K562 (cell line): ENCODE measurements at regions not wholly inside any gene's neighbourhood (a gene's known extent, or its start where the extent isn't known, plus 50 kb on each side); places are given as distances from the start of the nearest gene placed in this dataset.

Experiments
- ATAC-seq: fragments of 200-7000 bp; cut with Tn5 transposase; 3 replicates; pipeline ENCODE4 v1.9.1; 2020; ENCODE audit warnings: moderate library complexity
- BruUV-seq: library from RNA; stranded (reverse); fragments of 400-500 nt; replicated peaks from 2 replicates; lab custom pipeline; 2021; lab: Mats Ljungman, UMichigan
- CTCF ChIA-PET: fragments of 300-600 bp; formaldehyde crosslinking; extraction: SDS; loops from one replicate; lab custom pipeline; 2021; ENCODE audit warnings: low intra/inter-chr PET ratio; lab: Yijun Ruan, JAX
- POLR2A ChIA-PET: fragments of 300-600, 350-650 bp; sonication (Branson Sonifier 250); formaldehyde crosslinking; extraction: SDS; loops from one replicate; lab custom pipeline; 2021; ENCODE audit warnings: antibody characterized with exemption, inconsistent platforms; lab: Yijun Ruan, JAX
- DNase-seq, 4 experiments: peaks; one replicate each; pipeline versions ENCODE4 v3.0.0 to v3.0.0-alpha.2; 2011 to 2018; ENCODE audit warnings: low spot score in 3 of 4, mixed read lengths in 3 of 4; ENCODE audit errors: extremely low read depth in 1 of 4
- FAIRE-seq: peaks from 2 replicates; lab custom pipeline; 2011; peaks lifted over from hg19 to GRCh38; lab: Jason Lieb, UNC
- H2AFZ ChIP-seq: 2 replicates; pipeline ENCODE4 v1.6.0; 2011; ENCODE audit warnings: low read depth, low read length, control low read depth, inconsistent platforms
- H3K27ac ChIP-seq: fragments of 200-600 bp; 3 replicates; pipeline ENCODE4 v1.8.0; 2011; ENCODE audit warnings: low read depth, mild to moderate bottlenecking, control low read depth, inconsistent platforms, low read length, moderate library complexity, mixed read lengths; ENCODE audit errors: extremely low read depth
- H3K27me3 ChIP-seq, 2 experiments: fragments of 300-600 bp in 1 of 2; 2 replicates in 1 of 2; 3 replicates in 1 of 2; pipeline versions ENCODE4 v1.6.0 to v1.8.0; 2011; ENCODE audit warnings: inconsistent platforms in 2 of 2, low read length in 2 of 2, mild to moderate bottlenecking in 1 of 2, mixed read lengths in 1 of 2, moderate library complexity in 1 of 2; ENCODE audit not compliant: control insufficient read depth in 2 of 2, insufficient read depth in 2 of 2
- H3K36me3 ChIP-seq: fragments of 300-600 bp; 3 replicates; pipeline ENCODE4 v1.8.0; 2011; ENCODE audit warnings: mild to moderate bottlenecking, low read length, inconsistent platforms; ENCODE audit not compliant: control insufficient read depth, insufficient read depth
- H3K4me1 ChIP-seq, 2 experiments: fragments of 200-600 bp in 1 of 2; replicated peaks in 1 of 2; 2 replicates in 1 of 2; 3 replicates in 1 of 2; pipeline versions ENCODE4 v1.5.1 to v1.8.0; 2011; ENCODE audit warnings: inconsistent platforms in 2 of 2, low read length in 2 of 2, mild to moderate bottlenecking in 1 of 2, mixed read lengths in 1 of 2, moderate library complexity in 1 of 2; ENCODE audit not compliant: control insufficient read depth in 2 of 2, insufficient read depth in 2 of 2
- H3K4me2 ChIP-seq: 2 replicates; pipeline ENCODE4 v1.6.1; 2011; ENCODE audit warnings: low read length, control low read depth, inconsistent platforms, mixed read lengths; ENCODE audit not compliant: insufficient read depth
- H3K4me3 ChIP-seq: fragments of 200-600 bp; sonication (generic), shearing (Covaris generic); 2 replicates; pipeline ENCODE4 v1.5.1; 2016; ENCODE audit warnings: control low read depth, inconsistent platforms
- H3K79me2 ChIP-seq: fragments of 200-600 bp; 3 replicates; pipeline ENCODE4 v1.8.0; 2011; ENCODE audit warnings: low read length, inconsistent platforms; ENCODE audit not compliant: control insufficient read depth, insufficient read depth
- H3K9ac ChIP-seq, 2 experiments: 2 replicates each; pipeline versions ENCODE4 v1.6.0 to v1.6.1; 2011; ENCODE audit warnings: low read depth in 2 of 2, low read length in 2 of 2, control low read depth in 1 of 2, inconsistent platforms in 1 of 2, mild to moderate bottlenecking in 1 of 2, mixed read lengths in 1 of 2; ENCODE audit not compliant: insufficient read depth in 1 of 2
- H3K9me1 ChIP-seq: one replicate; pipeline ENCODE4 v1.6.0; 2011; ENCODE audit warnings: inconsistent platforms, mild to moderate bottlenecking, low read length, moderate library complexity; ENCODE audit not compliant: control insufficient read depth, insufficient read depth
- H3K9me3 ChIP-seq: replicated peaks from 2 replicates; pipeline ENCODE4 v1.5.1; 2011; ENCODE audit warnings: low read depth, low read length, inconsistent platforms; ENCODE audit not compliant: control insufficient read depth, insufficient read depth
- H4K20me1 ChIP-seq: replicated peaks from 2 replicates; pipeline ENCODE4 v1.6.1; 2011; ENCODE audit warnings: low read length, inconsistent platforms, mixed read lengths; ENCODE audit not compliant: control insufficient read depth, insufficient read depth
- DNMT1 ChIP-seq: fragments of 450-650 bp; IDR thresholded peaks from 2 replicates; pipeline ENCODE4 v1.6.1; 2016; ENCODE audit warnings: antibody characterized with exemption, mild to moderate bottlenecking
- MCM5 ChIP-seq: fragments of 450-650 bp; IDR thresholded peaks from 2 replicates; pipeline ENCODE4 v1.6.1; 2016; ENCODE audit warnings: low read depth
- NBN ChIP-seq: fragments of 450-650 bp; IDR thresholded peaks from 2 replicates; pipeline ENCODE4 v1.6.1; 2016; ENCODE audit warnings: low read depth, mild to moderate bottlenecking
- SOX6 ChIP-seq: fragments of 450-650 bp; IDR thresholded peaks from 2 replicates; pipeline ENCODE4 v1.6.1; 2014; ENCODE audit warnings: mild to moderate bottlenecking
- ZNF431 ChIP-seq: sonication (generic); formaldehyde crosslinking; IDR thresholded peaks from 2 replicates; pipeline ENCODE4 v1.8.0; 2022; ENCODE audit warnings: mild to moderate bottlenecking, missing genetic modification reagents
- whole genome bisulfite sequencing: fragments of 100-300 bp; shearing (Covaris generic); methylation state at CpG from one replicate; pipeline ENCODE4 v1.1.6; 2016; ENCODE audit warnings: low coverage, mixed read lengths; ENCODE audit not compliant: insufficient coverage; ENCODE audit errors: missing lambda C conversion rate; 5-methylcytosine and 5-hydroxymethylcytosine counted together
- in situ Hi-C: fragments of 300-500 bp; cut with MboI; formaldehyde crosslinking; loops from 4 replicates; pipeline ENCODE4 v1.15.0; 2018; ENCODE audit warnings: inconsistent platforms, mixed read lengths
- intact Hi-C: fragments of 100-400 bp; cut with micrococcal nuclease; formaldehyde crosslinking; loops from 2 replicates; pipeline ENCODE4 v1.14.2; 2022
- TF ChIP-seq, protein P1 (sequence below): fragments of 450-650 bp; formaldehyde crosslinking; IDR thresholded peaks from 2 replicates; pipeline ENCODE4 v1.4.0; 2020; ENCODE audit warnings: mild to moderate bottlenecking
- TF ChIP-seq, protein P2 (sequence below): sonication (generic); formaldehyde crosslinking; IDR thresholded peaks from 2 replicates; pipeline ENCODE4 v1.8.0; 2022; ENCODE audit warnings: mild to moderate bottlenecking, missing genetic modification reagents, borderline replicate concordance
- TF ChIP-seq, protein P3 (sequence below): IDR thresholded peaks from 2 replicates; pipeline ENCODE4 v1.6.1; 2014; ENCODE audit warnings: antibody characterized with exemption
- TF ChIP-seq, protein P4 (sequence below): fragments of 450-650 bp; conservative IDR thresholded peaks from 2 replicates; pipeline ENCODE4 v1.6.1; 2016; ENCODE audit warnings: missing genetic modification characterization, low read depth, mild to moderate bottlenecking, missing compliant biosample characterization, moderate library complexity
- TF ChIP-seq, protein P5 (sequence below), 2 experiments: fragments of 150-350 bp in 1 of 2; IDR thresholded peaks; 2 replicates each; pipeline ENCODE4 v1.6.1; 2012 to 2016; ENCODE audit warnings: low read depth in 2 of 2, low read length in 2 of 2, mild to moderate bottlenecking in 1 of 2, moderate library complexity in 1 of 2

DNA sequence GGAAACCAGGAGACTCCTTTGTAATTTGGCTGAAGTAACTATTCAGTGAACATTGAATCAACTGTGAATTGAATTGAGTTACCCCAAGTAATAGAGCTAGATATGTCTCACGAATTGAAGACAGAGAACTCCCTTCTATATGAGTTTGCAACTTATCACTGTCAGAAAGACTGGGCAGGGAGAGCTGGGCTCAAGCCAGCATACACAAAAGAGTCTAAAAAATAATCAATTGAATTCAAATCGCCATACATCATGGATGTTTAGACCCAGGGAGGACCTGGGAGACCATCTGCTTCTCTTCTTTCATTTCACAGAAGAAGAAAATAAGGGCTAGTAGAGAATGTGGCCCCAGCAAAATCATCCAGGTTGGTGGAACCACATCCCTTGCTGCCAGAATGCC lies 503.1 kb upstream of the AUTS2 start (continued):
- no peak for TF ChIP-seq MCM5
- TF ChIP-seq, protein P1, sequence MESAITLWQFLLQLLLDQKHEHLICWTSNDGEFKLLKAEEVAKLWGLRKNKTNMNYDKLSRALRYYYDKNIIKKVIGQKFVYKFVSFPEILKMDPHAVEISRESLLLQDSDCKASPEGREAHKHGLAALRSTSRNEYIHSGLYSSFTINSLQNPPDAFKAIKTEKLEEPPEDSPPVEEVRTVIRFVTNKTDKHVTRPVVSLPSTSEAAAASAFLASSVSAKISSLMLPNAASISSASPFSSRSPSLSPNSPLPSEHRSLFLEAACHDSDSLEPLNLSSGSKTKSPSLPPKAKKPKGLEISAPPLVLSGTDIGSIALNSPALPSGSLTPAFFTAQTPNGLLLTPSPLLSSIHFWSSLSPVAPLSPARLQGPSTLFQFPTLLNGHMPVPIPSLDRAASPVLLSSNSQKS: no peak
- TF ChIP-seq DNMT1: no peak

DNA sequence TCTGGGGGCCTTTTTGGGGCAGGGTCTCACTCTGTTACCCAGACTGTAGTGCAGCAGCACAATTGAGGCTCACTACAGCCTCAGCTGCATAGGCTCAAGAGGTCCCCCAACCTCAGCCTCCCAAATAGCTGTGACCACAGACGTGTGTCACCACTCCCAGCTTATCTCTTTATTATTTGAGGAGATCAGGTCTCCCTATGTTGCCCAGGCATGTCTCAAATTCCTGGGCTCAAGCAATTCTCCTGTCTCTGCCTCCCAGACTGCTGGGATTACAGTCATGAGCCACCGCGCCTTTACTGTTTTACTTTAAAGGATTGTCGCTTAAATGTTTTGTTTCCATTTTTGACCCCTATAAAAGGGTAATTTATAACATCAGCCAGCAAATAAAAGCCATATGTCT lies 502.6 kb upstream of the AUTS2 start:
- ChIA-PET POLR2A (no interaction called here), CTCF (no interaction called here)
- no peak for DNase-seq
- no peaks in the 10 kb centered on the region for H3K79me2 ChIP-seq
- no peaks in the 10 kb centered on the region for H3K9me3 ChIP-seq
- intact Hi-C loops (no loop called here), in situ Hi-C loops (no loop called here)
- 0% methylated on average over 4 of the region's 4 CpGs for WGBS
- no peak overlapping the region for H2AFZ ChIP-seq
- H3K4me2 ChIP-seq: no peak overlapping the region
- H3K4me1 ChIP-seq: no peaks in the 10 kb centered on the region
- no peak for ATAC-seq
- no peak overlapping the region for H3K27ac ChIP-seq
- H3K36me3 ChIP-seq: no peaks in the 10 kb centered on the region
- H3K9me1 ChIP-seq: no peaks in the 10 kb centered on the region
- H3K4me3 ChIP-seq: no peak overlapping the region
- H3K9ac ChIP-seq: no peak overlapping the region
- no peak for FAIRE-seq
- no TSS peak for BruUV-seq
- H3K27me3 ChIP-seq: no peaks in the 10 kb centered on the region
- TF ChIP-seq, protein P2, sequence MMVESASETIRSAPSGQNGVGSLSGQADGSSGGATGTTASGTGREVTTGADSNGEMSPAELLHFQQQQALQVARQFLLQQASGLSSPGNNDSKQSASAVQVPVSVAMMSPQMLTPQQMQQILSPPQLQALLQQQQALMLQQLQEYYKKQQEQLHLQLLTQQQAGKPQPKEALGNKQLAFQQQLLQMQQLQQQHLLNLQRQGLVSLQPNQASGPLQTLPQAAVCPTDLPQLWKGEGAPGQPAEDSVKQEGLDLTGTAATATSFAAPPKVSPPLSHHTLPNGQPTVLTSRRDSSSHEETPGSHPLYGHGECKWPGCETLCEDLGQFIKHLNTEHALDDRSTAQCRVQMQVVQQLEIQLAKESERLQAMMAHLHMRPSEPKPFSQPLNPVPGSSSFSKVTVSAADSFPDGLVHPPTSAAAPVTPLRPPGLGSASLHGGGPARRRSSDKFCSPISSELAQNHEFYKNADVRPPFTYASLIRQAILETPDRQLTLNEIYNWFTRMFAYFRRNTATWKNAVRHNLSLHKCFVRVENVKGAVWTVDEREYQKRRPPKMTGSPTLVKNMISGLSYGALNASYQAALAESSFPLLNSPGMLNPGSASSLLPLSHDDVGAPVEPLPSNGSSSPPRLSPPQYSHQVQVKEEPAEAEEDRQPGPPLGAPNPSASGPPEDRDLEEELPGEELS: no peak
- TF ChIP-seq SOX6 (no peak), ZNF431 (CRISPR knock-in tag) (no peak), NBN (no peak)
- TF ChIP-seq, protein P3, sequence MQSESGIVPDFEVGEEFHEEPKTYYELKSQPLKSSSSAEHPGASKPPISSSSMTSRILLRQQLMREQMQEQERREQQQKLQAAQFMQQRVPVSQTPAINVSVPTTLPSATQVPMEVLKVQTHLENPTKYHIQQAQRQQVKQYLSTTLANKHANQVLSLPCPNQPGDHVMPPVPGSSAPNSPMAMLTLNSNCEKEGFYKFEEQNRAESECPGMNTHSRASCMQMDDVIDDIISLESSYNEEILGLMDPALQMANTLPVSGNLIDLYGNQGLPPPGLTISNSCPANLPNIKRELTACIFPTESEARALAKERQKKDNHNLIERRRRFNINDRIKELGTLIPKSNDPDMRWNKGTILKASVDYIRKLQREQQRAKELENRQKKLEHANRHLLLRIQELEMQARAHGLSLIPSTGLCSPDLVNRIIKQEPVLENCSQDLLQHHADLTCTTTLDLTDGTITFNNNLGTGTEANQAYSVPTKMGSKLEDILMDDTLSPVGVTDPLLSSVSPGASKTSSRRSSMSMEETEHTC: no peak
- TF ChIP-seq, protein P4, sequence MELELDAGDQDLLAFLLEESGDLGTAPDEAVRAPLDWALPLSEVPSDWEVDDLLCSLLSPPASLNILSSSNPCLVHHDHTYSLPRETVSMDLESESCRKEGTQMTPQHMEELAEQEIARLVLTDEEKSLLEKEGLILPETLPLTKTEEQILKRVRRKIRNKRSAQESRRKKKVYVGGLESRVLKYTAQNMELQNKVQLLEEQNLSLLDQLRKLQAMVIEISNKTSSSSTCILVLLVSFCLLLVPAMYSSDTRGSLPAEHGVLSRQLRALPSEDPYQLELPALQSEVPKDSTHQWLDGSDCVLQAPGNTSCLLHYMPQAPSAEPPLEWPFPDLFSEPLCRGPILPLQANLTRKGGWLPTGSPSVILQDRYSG (tag): no peak
- TF ChIP-seq, protein P5, sequence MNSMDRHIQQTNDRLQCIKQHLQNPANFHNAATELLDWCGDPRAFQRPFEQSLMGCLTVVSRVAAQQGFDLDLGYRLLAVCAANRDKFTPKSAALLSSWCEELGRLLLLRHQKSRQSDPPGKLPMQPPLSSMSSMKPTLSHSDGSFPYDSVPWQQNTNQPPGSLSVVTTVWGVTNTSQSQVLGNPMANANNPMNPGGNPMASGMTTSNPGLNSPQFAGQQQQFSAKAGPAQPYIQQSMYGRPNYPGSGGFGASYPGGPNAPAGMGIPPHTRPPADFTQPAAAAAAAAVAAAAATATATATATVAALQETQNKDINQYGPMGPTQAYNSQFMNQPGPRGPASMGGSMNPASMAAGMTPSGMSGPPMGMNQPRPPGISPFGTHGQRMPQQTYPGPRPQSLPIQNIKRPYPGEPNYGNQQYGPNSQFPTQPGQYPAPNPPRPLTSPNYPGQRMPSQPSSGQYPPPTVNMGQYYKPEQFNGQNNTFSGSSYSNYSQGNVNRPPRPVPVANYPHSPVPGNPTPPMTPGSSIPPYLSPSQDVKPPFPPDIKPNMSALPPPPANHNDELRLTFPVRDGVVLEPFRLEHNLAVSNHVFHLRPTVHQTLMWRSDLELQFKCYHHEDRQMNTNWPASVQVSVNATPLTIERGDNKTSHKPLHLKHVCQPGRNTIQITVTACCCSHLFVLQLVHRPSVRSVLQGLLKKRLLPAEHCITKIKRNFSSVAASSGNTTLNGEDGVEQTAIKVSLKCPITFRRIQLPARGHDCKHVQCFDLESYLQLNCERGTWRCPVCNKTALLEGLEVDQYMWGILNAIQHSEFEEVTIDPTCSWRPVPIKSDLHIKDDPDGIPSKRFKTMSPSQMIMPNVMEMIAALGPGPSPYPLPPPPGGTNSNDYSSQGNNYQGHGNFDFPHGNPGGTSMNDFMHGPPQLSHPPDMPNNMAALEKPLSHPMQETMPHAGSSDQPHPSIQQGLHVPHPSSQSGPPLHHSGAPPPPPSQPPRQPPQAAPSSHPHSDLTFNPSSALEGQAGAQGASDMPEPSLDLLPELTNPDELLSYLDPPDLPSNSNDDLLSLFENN (IDR thresholded peaks at IDR 0.05; ENCODE audit: low read depth in 2 of 2, low read length in 2 of 2): no peak
- H4K20me1 ChIP-seq: no peaks in the 10 kb centered on the region
